H1 (cell line): ENCODE measurements at regions not wholly inside any gene's neighbourhood (a gene's known extent, or its start where the extent isn't known, plus 50 kb on each side); places are given as distances from the start of the nearest gene placed in this dataset.

Experiments used
- CTCF ChIA-PET: fragments of 300-600 bp; sonication (Branson Sonifier 250); formaldehyde crosslinking; loops from one replicate; lab custom pipeline; 2021; ENCODE audit not compliant: partially characterized antibody; lab: Charles Lee
- POLR2A ChIA-PET: fragments of 300-600 bp; sonication (Branson Sonifier 250); formaldehyde crosslinking; loops from one replicate; lab custom pipeline; 2021; ENCODE audit warnings: inconsistent platforms; ENCODE audit not compliant: partially characterized antibody; lab: Charles Lee
- DNase-seq, 2 experiments: peaks; one replicate each; pipeline versions ENCODE4 v3.0.0 to v3.0.0-alpha.2; 2010 to 2022; ENCODE audit warnings: low spot score in 2 of 2, low read depth in 1 of 2, mixed read lengths in 1 of 2
- FAIRE-seq: peaks from 2 replicates; lab custom pipeline; 2011; peaks lifted over from hg19 to GRCh38; lab: Jason Lieb, UNC
- H2AFZ ChIP-seq: 2 replicates; pipeline ENCODE4 v1.8.1; 2012; ENCODE audit warnings: low read length, inconsistent platforms
- H2AK5ac ChIP-seq: 2 replicates; pipeline ENCODE4 v1.6.1; 2013; ENCODE audit warnings: low read depth, low read length
- H2BK120ac ChIP-seq: replicated peaks from 2 replicates; pipeline ENCODE3; 2013; ENCODE audit warnings: low read depth, low read length, inconsistent platforms
- H2BK12ac ChIP-seq: 2 replicates; pipeline ENCODE4 v1.6.1; 2013; ENCODE audit warnings: low read depth, low read length
- H2BK15ac ChIP-seq: 2 replicates; pipeline ENCODE4 v1.6.1; 2013; ENCODE audit warnings: low read length
- H2BK20ac ChIP-seq: 2 replicates; pipeline ENCODE4 v1.6.1; 2013; ENCODE audit warnings: low read length
- H2BK5ac ChIP-seq: 2 replicates; pipeline ENCODE4 v1.6.1; 2013; ENCODE audit warnings: low read depth, low read length
- H3K14ac ChIP-seq: 2 replicates; pipeline ENCODE4 v1.6.1; 2013; ENCODE audit warnings: inconsistent platforms; ENCODE audit not compliant: insufficient read length
- H3K18ac ChIP-seq: 2 replicates; pipeline ENCODE4 v1.6.1; 2013; ENCODE audit warnings: low read length; ENCODE audit errors: extremely low read depth
- H3K23ac ChIP-seq: 2 replicates; pipeline ENCODE4 v1.6.1; 2013; ENCODE audit warnings: inconsistent platforms; ENCODE audit not compliant: insufficient read length
- H3K23me2 ChIP-seq: 2 replicates; pipeline ENCODE4 v1.6.1; 2013; ENCODE audit warnings: low read depth, low read length
- H3K27ac ChIP-seq: 2 replicates; pipeline ENCODE4 v1.6.1; 2011; ENCODE audit warnings: low read depth, low read length, inconsistent platforms
- H3K27me3 ChIP-seq, 4 experiments: replicated peaks in 1 of 4; 1 replicate in 1 of 4; 2 replicates in 3 of 4; pipeline versions ENCODE4 v1.6.1 to v1.8.1; 2011 to 2013; ENCODE audit warnings: low read length in 3 of 4, mild to moderate bottlenecking in 3 of 4, inconsistent platforms in 2 of 4, mixed read lengths in 2 of 4, moderate library complexity in 1 of 4; ENCODE audit not compliant: control insufficient read depth in 3 of 4, insufficient read depth in 3 of 4; ENCODE audit errors: extremely low read depth in 1 of 4
- H3K36me3 ChIP-seq, 4 experiments: 2 replicates each; pipeline versions ENCODE4 v1.6.1 to v1.8.1; 2011 to 2013; ENCODE audit warnings: mild to moderate bottlenecking in 4 of 4, low read length in 3 of 4, moderate library complexity in 2 of 4, control low read depth in 1 of 4, inconsistent platforms in 1 of 4; ENCODE audit not compliant: insufficient read depth in 4 of 4, control insufficient read depth in 2 of 4
- H3K4ac ChIP-seq: replicated peaks from 2 replicates; pipeline ENCODE3; 2013; ENCODE audit warnings: low read length, low read depth, mixed read lengths, inconsistent platforms; ENCODE audit not compliant: insufficient read length
- H3K4me1 ChIP-seq, 4 experiments: replicated peaks in 1 of 4; 1 replicate in 1 of 4; 2 replicates in 3 of 4; pipeline versions ENCODE4 v1.6.1 to v1.8.1; 2011 to 2013; ENCODE audit warnings: low read length in 3 of 4, inconsistent platforms in 2 of 4, mixed read lengths in 1 of 4; ENCODE audit not compliant: insufficient read depth in 4 of 4, control insufficient read depth in 3 of 4
- H3K4me2 ChIP-seq, 2 experiments: 2 replicates each; pipeline versions ENCODE4 v1.6.1 to v1.8.1; 2011 to 2013; ENCODE audit warnings: low read depth in 2 of 2, low read length in 2 of 2, control low read depth in 1 of 2, inconsistent platforms in 1 of 2, mild to moderate bottlenecking in 1 of 2; ENCODE audit not compliant: insufficient read depth in 1 of 2
- H3K4me3 ChIP-seq, 4 experiments: fragments of 200-600, 300-600 bp in 1 of 4; sonication (generic), shearing (Covaris generic), sonication (Bioruptor Twin) in 1 of 4; 2 replicates each; pipeline versions ENCODE4 v1.5.1 to v1.8.1; 2011 to 2016; ENCODE audit warnings: low read length in 4 of 4, low read depth in 3 of 4, control low read depth in 2 of 4, inconsistent platforms in 2 of 4, mild to moderate bottlenecking in 2 of 4, mixed read lengths in 1 of 4, moderate library complexity in 1 of 4; ENCODE audit not compliant: insufficient read depth in 2 of 4; ENCODE audit errors: extremely low read depth in 1 of 4
- H3K56ac ChIP-seq: replicated peaks from 2 replicates; pipeline ENCODE3; 2013; ENCODE audit warnings: low read depth, mild to moderate bottlenecking, mixed read lengths, low read length, inconsistent platforms; ENCODE audit not compliant: insufficient read length
- H3K79me1 ChIP-seq: 2 replicates; pipeline ENCODE4 v1.6.1; 2013; ENCODE audit warnings: low read depth, low read length, control low read depth
- H3K79me2 ChIP-seq, 2 experiments: 2 replicates each; pipeline versions ENCODE4 v1.6.1 to v1.8.1; 2012 to 2013; ENCODE audit warnings: low read length in 2 of 2, mild to moderate bottlenecking in 2 of 2, inconsistent platforms in 1 of 2; ENCODE audit not compliant: insufficient read depth in 2 of 2, control insufficient read depth in 1 of 2
- H3K9ac ChIP-seq, 4 experiments: replicated peaks in 1 of 4; 1 replicate in 1 of 4; 2 replicates in 3 of 4; pipeline versions ENCODE4 v1.6.1 to v1.8.1; 2011 to 2013; ENCODE audit warnings: low read depth in 3 of 4, low read length in 3 of 4, control low read depth in 2 of 4, mild to moderate bottlenecking in 2 of 4, moderate library complexity in 2 of 4, inconsistent platforms in 1 of 4; ENCODE audit errors: extremely low read depth in 1 of 4
- H3K9me3 ChIP-seq, 2 experiments: 2 replicates each; pipeline versions ENCODE4 v1.6.1 to v1.8.1; 2012 to 2013; ENCODE audit warnings: mild to moderate bottlenecking in 2 of 2, moderate library complexity in 2 of 2, control low read depth in 1 of 2, inconsistent platforms in 1 of 2, low read depth in 1 of 2, low read length in 1 of 2, mixed read lengths in 1 of 2; ENCODE audit not compliant: insufficient read depth in 2 of 2
- H4K20me1 ChIP-seq, 2 experiments: replicated peaks in 1 of 2; 2 replicates each; pipeline versions ENCODE3 to v1.8.1; 2011 to 2013; ENCODE audit warnings: inconsistent platforms in 2 of 2, low read length in 2 of 2, mild to moderate bottlenecking in 1 of 2; ENCODE audit not compliant: insufficient read depth in 2 of 2, control insufficient read depth in 1 of 2
- H4K5ac ChIP-seq: 2 replicates; pipeline ENCODE4 v1.6.1; 2013; ENCODE audit warnings: low read length, low read depth, mixed read lengths, inconsistent platforms; ENCODE audit not compliant: insufficient read length
- H4K8ac ChIP-seq: 2 replicates; pipeline ENCODE4 v1.8.0; 2013; ENCODE audit warnings: mild to moderate bottlenecking, moderate library complexity, low read length, inconsistent platforms; ENCODE audit not compliant: insufficient read depth; ENCODE audit errors: extremely low read depth
- H4K91ac ChIP-seq: replicated peaks from 2 replicates; pipeline ENCODE3; 2013; ENCODE audit warnings: low read length, mixed read lengths, inconsistent platforms; ENCODE audit not compliant: insufficient read length
- CBX8 ChIP-seq: fragments of 300-800, 300-1000 bp; sonication (generic); IDR thresholded peaks from 2 replicates; pipeline ENCODE4 v1.7.1; 2016; ENCODE audit warnings: low read depth, low read length, borderline replicate concordance
- JUND ChIP-seq: IDR thresholded peaks from 2 replicates; pipeline ENCODE4 v1.6.1; 2011; ENCODE audit warnings: mild to moderate bottlenecking, improper control_type of control experiment, low read length
- RFX5 ChIP-seq: IDR thresholded peaks from 2 replicates; pipeline ENCODE4 v1.6.1; 2011; ENCODE audit warnings: low read depth, low read length, improper control_type of control experiment, borderline replicate concordance
- SP4 ChIP-seq: IDR thresholded peaks from 2 replicates; pipeline ENCODE4 v1.6.1; 2012; ENCODE audit warnings: low read length, inconsistent platforms
- TBP ChIP-seq: IDR thresholded peaks from 2 replicates; pipeline ENCODE4 v1.6.1; 2011; ENCODE audit warnings: low read depth, low read length, improper control_type of control experiment
- WGBS, 2 experiments: shearing (Covaris generic) in 1 of 2; methylation state at CpG; one replicate each; pipeline versions ENCODE4 v1.1.6 to v1.1.7; 2013 to 2015; ENCODE audit warnings: low lambda C conversion rate in 2 of 2, mixed read lengths in 2 of 2, inconsistent platforms in 1 of 2, low coverage in 1 of 2, missing lambda C conversion rate in 1 of 2; ENCODE audit not compliant: insufficient replicate concordance in 2 of 2, insufficient coverage in 1 of 2, insufficient read length in 1 of 2; ENCODE audit errors: extremely low coverage in 1 of 2, missing lambda C conversion rate in 1 of 2; 5-methylcytosine and 5-hydroxymethylcytosine counted together
- TF ChIP-seq, protein P1 (sequence below): IDR thresholded peaks from 2 replicates; pipeline ENCODE4 v1.6.1; 2011; ENCODE audit warnings: low read length, improper control_type of control experiment

DNA sequence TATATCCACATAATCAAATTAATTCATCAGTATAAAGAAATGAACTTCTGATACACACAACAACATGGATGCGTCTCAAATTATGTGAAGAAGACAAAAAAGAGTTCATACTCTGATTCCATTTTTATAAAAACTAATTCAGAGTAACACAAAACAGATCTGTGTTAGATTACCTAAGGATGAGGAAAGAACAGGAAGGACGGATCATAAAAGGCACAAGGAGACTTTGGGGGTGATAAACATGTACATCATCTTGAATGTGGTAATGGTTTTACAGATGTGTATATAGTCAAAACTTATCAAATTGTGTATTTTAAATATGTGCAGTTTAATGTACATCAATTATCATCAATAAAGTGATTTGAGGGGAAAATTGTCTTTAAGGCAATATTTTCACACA is 59.9 kb upstream of the DOCK9 start:
- Histone ChIP-seq H3K36me3 (no peaks in the 10 kb centered on the region), H2AK5ac (no peak overlapping the region), H3K4me3 (no peak overlapping the region), H4K5ac (no peak overlapping the region), H3K27me3 (peaks cover 0 to 1% (median 0%) of the 10 kb centered on the region in 4 experiments; a peak in 1 of 7 replicates), H3K9me3 (no peaks in the 10 kb centered on the region), H3K56ac (no peak overlapping the region), H3K79me2 (no peaks in the 10 kb centered on the region), H2BK120ac (no peak overlapping the region), H3K18ac (no peak overlapping the region), H3K4ac (no peak overlapping the region), H2AFZ (no peak overlapping the region), H2BK12ac (no peak overlapping the region), H3K79me1 (no peaks in the 10 kb centered on the region), H2BK20ac (no peak overlapping the region), H3K27ac (no peak overlapping the region), H3K14ac (no peak overlapping the region), H3K4me2 (no peak overlapping the region), H4K91ac (no peak overlapping the region), H3K23me2 (no peaks in the 10 kb centered on the region), H2BK15ac (no peak overlapping the region), H4K20me1 (no peaks in the 10 kb centered on the region), H3K9ac (no peak overlapping the region), H4K8ac (no peak overlapping the region), H3K23ac (no peak overlapping the region), H2BK5ac (no peak overlapping the region), H3K4me1 (no peaks in the 10 kb centered on the region)
- ChIA-PET POLR2A (no interaction called here), CTCF (interaction anchor here (0.7 to 1.6 kb wide), 2 partner anchors 9 to 195 kb away, joined by 3 to 4 read pairs; no protein-coding TSS in a partner anchor)
- FAIRE-seq = no peak
- WGBS, 2 experiments = 89% methylated on average over 2 of the region's 2 CpGs; no CpG with 5 or more reads in 1 of the 2 experiments
- DNase-seq = no peak
- TF ChIP-seq TBP (no peak), JUND (no peak), CBX8 (no peak), RFX5 (no peak), SP4 (no peak)
- TF ChIP-seq, protein P1, sequence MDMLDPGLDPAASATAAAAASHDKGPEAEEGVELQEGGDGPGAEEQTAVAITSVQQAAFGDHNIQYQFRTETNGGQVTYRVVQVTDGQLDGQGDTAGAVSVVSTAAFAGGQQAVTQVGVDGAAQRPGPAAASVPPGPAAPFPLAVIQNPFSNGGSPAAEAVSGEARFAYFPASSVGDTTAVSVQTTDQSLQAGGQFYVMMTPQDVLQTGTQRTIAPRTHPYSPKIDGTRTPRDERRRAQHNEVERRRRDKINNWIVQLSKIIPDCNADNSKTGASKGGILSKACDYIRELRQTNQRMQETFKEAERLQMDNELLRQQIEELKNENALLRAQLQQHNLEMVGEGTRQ = no peak
